Fibroblast of pulmonary artery (primary cell): ENCODE measurements at regions not wholly inside any gene's neighbourhood (a gene's known extent, or its start where the extent isn't known, plus 50 kb on each side); places are given as distances from the start of the nearest gene placed in this dataset.

ENCODE experiments used
- DNase-seq: peaks from one replicate; pipeline ENCODE4 v3.0.0-alpha.2; 2010; ENCODE audit warnings: low read depth
- H3K4me3 ChIP-seq: replicated peaks from 2 replicates; pipeline ENCODE4 v1.5.1; 2011; ENCODE audit warnings: low read depth, mild to moderate bottlenecking, control low read depth, low read length, moderate library complexity
- TF ChIP-seq, protein P1 (sequence below): IDR thresholded peaks from 2 replicates; pipeline ENCODE4 v1.5.1; 2011; ENCODE audit warnings: mild to moderate bottlenecking, control low read depth, low read length, inconsistent platforms; ENCODE audit errors: missing control alignments

- TF ChIP-seq, protein P1, sequence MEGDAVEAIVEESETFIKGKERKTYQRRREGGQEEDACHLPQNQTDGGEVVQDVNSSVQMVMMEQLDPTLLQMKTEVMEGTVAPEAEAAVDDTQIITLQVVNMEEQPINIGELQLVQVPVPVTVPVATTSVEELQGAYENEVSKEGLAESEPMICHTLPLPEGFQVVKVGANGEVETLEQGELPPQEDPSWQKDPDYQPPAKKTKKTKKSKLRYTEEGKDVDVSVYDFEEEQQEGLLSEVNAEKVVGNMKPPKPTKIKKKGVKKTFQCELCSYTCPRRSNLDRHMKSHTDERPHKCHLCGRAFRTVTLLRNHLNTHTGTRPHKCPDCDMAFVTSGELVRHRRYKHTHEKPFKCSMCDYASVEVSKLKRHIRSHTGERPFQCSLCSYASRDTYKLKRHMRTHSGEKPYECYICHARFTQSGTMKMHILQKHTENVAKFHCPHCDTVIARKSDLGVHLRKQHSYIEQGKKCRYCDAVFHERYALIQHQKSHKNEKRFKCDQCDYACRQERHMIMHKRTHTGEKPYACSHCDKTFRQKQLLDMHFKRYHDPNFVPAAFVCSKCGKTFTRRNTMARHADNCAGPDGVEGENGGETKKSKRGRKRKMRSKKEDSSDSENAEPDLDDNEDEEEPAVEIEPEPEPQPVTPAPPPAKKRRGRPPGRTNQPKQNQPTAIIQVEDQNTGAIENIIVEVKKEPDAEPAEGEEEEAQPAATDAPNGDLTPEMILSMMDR, result no peak
- DNase-seq, result no peak
- H3K4me3 ChIP-seq, result no peak overlapping the region
Measured at GRCh38 chr5:23001120-23001519, 148.0 kb upstream of the CDH12 start.

DNA sequence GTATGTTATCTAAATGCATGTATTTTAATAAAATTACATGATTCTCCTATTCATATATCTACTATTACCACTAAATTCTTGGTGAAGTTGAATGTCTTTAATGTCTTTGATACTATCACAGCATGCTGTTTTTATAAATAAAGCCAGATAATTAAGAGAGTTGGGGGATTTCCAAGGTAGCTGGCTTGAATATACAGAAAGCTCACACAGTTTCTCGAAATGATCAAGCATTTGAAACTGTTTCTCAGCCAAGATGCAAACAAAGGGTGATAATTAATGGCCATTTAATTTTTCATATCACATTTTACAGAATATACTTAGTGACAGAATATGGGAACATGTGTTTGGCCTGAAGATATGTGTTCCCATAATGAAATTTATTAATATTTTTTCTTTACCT, 145.6 kb upstream of the CDH12 start:
- no peak overlapping the region for H3K4me3 ChIP-seq
- TF ChIP-seq, protein P1, result no peak
- DNase-seq, result no peak

- DNase-seq, result no peak
- TF ChIP-seq, protein P1, result no peak
- no peak overlapping the region for H3K4me3 ChIP-seq
Measured at GRCh38 chr5:22998362-22998761, 145.2 kb upstream of the CDH12 start.

DNA sequence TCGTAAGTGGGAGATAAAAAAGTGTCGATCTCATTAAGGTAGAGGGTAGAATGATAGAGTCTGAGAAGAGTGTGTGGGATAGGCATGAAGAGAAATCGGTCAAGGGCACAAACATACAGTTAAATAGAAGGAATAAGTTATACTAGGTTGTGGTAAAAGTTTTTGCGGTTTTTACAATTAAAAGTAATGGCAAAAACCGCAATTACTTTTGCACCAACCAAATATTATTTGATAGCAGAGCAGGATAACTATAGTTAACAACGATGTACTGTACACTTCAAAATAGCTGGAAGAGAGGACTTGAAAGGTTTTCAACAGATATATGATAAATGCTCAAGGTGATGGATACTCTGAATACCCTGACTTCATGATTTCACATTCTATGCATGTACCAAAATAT, 135.8 kb upstream of the CDH12 start:
- TF ChIP-seq, protein P1, result no peak
- DNase-seq, result no peak

DNA sequence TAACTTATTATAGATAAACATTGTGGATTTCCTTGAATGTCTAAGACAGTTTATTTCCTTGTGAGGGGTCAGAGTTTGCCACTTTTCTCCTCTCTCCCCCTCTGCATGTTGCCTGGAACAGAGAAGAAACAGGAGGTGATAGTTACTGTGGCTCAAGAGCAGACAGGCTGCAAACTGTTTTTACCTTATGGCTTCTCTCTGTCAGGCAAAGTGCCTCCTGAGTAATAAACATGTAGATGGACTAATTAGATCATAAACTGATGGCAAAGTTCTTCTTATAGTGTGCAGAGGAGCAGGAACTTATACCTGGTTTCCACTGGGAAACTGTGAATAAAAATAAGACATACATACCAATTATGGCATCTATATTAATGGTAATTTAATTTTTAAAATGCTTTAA, 133.1 kb upstream of the CDH12 start:
- TF ChIP-seq, protein P1, result no peak
- no peak for DNase-seq
- no peak overlapping the region for H3K4me3 ChIP-seq

More for the DNA sequence above, 135.8 kb upstream of the CDH12 start:
- H3K4me3 ChIP-seq, result no peak overlapping the region

DNA sequence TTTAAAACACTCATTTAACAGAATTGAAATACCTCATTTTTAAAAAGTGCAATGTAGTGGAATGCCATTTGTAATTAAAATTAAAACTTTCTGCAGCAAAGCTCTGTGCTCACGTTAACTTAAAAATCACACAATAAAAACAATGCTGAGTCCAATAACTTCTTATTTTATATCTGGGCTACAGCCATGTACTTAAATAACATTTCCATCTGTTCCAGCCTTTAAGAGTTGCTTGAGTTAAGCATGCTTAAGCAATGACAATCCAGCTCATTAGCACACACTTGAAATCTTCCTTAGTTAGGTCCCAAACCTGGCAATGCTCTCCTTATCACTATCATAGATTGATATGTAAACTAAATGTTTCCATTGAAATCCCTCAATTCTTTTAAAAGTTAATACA, 132.3 kb upstream of the CDH12 start:
- DNase-seq, result no peak
- TF ChIP-seq, protein P1, result no peak
- H3K4me3 ChIP-seq, result no peak overlapping the region

DNA sequence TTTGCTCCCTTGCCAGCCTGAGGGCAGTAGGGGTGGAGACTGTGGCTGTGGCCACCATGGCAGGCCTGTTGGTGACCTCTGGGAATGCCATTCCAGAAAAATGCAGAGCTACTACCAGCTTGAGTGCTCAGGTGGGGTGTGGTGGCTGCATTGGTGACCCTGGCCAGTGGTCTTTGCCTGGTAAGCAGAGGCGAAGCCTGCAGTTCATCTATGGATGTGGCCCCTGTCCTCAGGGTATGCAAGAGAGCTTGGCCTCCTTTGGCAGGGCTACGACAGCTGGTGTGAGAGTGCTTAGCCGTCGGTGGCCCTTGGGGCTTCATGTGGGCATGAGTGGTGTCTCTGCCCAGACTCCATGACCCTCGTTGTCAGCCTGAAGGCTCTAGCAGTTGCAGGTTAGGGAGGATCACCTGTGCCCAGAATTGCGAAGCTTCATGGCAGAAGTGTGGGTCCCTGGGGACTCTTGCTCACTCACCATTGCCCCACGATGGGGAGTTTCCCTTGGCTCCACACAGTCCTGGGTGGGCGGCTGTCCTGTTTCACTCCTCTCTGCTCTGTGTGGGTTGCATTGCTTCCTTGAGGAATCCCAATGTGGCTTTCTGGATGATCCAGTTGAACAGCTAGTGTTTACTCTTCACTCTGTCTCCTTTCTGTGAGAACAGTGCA, 117.9 kb upstream of the CDH12 start:
- no peak for DNase-seq
- TF ChIP-seq, protein P1, result no peak
- no peak overlapping the region for H3K4me3 ChIP-seq
